HCT116 (cell line): ENCODE measurements at regions not wholly inside any gene's neighbourhood (a gene's known extent, or its start where the extent isn't known, plus 50 kb on each side); places are given as distances from the start of the nearest gene placed in this dataset.

Source experiments
- ATAC-seq: fragments of 200-7000 bp; cut with Tn5 transposase; 2 replicates; pipeline ENCODE4 v1.9.1; 2020; ENCODE audit warnings: mild to moderate bottlenecking, moderate library complexity
- BruUV-seq: library from RNA; stranded (reverse); fragments of 400-500 nt; replicated peaks from 2 replicates; lab custom pipeline; 2021; lab: Mats Ljungman, UMichigan
- CTCF ChIA-PET: fragments of 300-600 bp; sonication (Branson Sonifier 250); formaldehyde crosslinking; loops from one replicate; lab custom pipeline; 2021; ENCODE audit warnings: antibody characterized with exemption; lab: Charles Lee
- POLR2A ChIA-PET: fragments of 300-600, 350-600 bp; sonication (Branson Sonifier 250); formaldehyde crosslinking; loops from one replicate; lab custom pipeline; 2021; ENCODE audit warnings: antibody characterized with exemption; lab: Charles Lee
- RAD21 ChIA-PET, 2 experiments: fragments of 300-600 bp; sonication (Branson Sonifier 250); formaldehyde crosslinking; loops; one replicate each; lab custom pipeline; 2023; ENCODE audit warnings: low total read pairs in 2 of 2; ENCODE audit not compliant: uncharacterized antibody in 2 of 2, unreplicated experiment in 2 of 2, low non-redundant PET in 1 of 2; lab: Charles Lee
- DNase-seq: peaks from one replicate; pipeline ENCODE4 v3.0.0-alpha.2; 2010; ENCODE audit warnings: low read depth, low spot score
- H2AFZ ChIP-seq: fragments of 200-600 bp; shearing (Covaris generic), sonication (generic); 2 replicates; pipeline ENCODE4 v1.6.1; 2017; ENCODE audit warnings: low read depth, mixed run types, mixed read lengths, antibody characterized with exemption, low read length; ENCODE audit not compliant: poor library complexity, severe bottlenecking
- H3K27ac ChIP-seq: 2 replicates; pipeline ENCODE4 v1.5.1; 2012; ENCODE audit warnings: low read depth, low read length
- H3K27me3 ChIP-seq: fragments of 200-600 bp; sonication (generic); 2 replicates; pipeline ENCODE4 v1.6.1; 2016; ENCODE audit warnings: mixed run types, low read length, mixed read lengths; ENCODE audit not compliant: insufficient read depth
- H3K36me3 ChIP-seq, 2 experiments: fragments of 200-500 bp in 1 of 2; fragments of 200-600 bp in 1 of 2; sonication (Bioruptor generic) in 1 of 2; sonication (generic) in 1 of 2; 2 replicates each; pipeline versions ENCODE4 v1.5.1 to v1.6.1; 2014 to 2016; ENCODE audit warnings: low read length in 2 of 2, inconsistent platforms in 1 of 2, mixed read lengths in 1 of 2, mixed run types in 1 of 2; ENCODE audit not compliant: insufficient read depth in 2 of 2, control insufficient read depth in 1 of 2
- H3K4me1 ChIP-seq, 2 experiments: fragments of 200-600 bp in 1 of 2; sonication (generic) in 1 of 2; 2 replicates each; pipeline versions ENCODE4 v1.5.1 to v1.6.1; 2012 to 2017; ENCODE audit warnings: low read length in 2 of 2, inconsistent platforms in 1 of 2, mild to moderate bottlenecking in 1 of 2, mixed read lengths in 1 of 2, mixed run types in 1 of 2, moderate library complexity in 1 of 2; ENCODE audit not compliant: insufficient read depth in 2 of 2, control insufficient read depth in 1 of 2
- H3K4me2 ChIP-seq: fragments of 200-600 bp; sonication (generic); 2 replicates; pipeline ENCODE4 v1.6.1; 2017; ENCODE audit warnings: mixed run types, low read length, mixed read lengths
- H3K4me3 ChIP-seq, 2 experiments: fragments of 200-600 bp in 1 of 2; sonication (generic) in 1 of 2; replicated peaks in 1 of 2; 2 replicates each; pipeline ENCODE4 v1.5.1; 2011 to 2016; ENCODE audit warnings: low read length in 2 of 2, control low read depth in 1 of 2, low read depth in 1 of 2, mild to moderate bottlenecking in 1 of 2, mixed read lengths in 1 of 2, mixed run types in 1 of 2
- H3K79me2 ChIP-seq: fragments of 200-600 bp; sonication (generic); 2 replicates; pipeline ENCODE4 v1.6.1; 2017; ENCODE audit warnings: mild to moderate bottlenecking, mixed run types, low read length, moderate library complexity, mixed read lengths; ENCODE audit not compliant: insufficient read depth
- H3K9ac ChIP-seq: fragments of 200-600 bp; sonication (generic); 2 replicates; pipeline ENCODE4 v1.6.1; 2016; ENCODE audit warnings: low read length, mixed read lengths
- H3K9me2 ChIP-seq: fragments of 200-600 bp; sonication (generic), shearing (Covaris generic); 2 replicates; pipeline ENCODE4 v1.6.1; 2017; ENCODE audit warnings: mixed run types, mild to moderate bottlenecking, moderate library complexity; ENCODE audit not compliant: insufficient read depth
- H3K9me3 ChIP-seq, 2 experiments: fragments of 200-500 bp in 1 of 2; fragments of 200-600 bp in 1 of 2; sonication (Bioruptor generic) in 1 of 2; sonication (generic) in 1 of 2; 2 replicates each; pipeline ENCODE4 v1.6.1; 2014 to 2017; ENCODE audit warnings: low read length in 2 of 2, mixed read lengths in 2 of 2, inconsistent platforms in 1 of 2, low read depth in 1 of 2, mild to moderate bottlenecking in 1 of 2, mixed run types in 1 of 2, moderate library complexity in 1 of 2; ENCODE audit not compliant: control insufficient read depth in 1 of 2, insufficient read depth in 1 of 2
- H4K20me1 ChIP-seq: fragments of 200-600 bp; sonication (generic), shearing (Covaris generic); 2 replicates; pipeline ENCODE4 v1.6.1; 2017; ENCODE audit warnings: mixed run types, mild to moderate bottlenecking, moderate library complexity; ENCODE audit not compliant: insufficient read depth
- ATF3 ChIP-seq: IDR thresholded peaks from 2 replicates; pipeline ENCODE4 v1.6.1; 2012
- CBX3 ChIP-seq: IDR thresholded peaks from 2 replicates; pipeline ENCODE4 v1.6.1; 2012; ENCODE audit warnings: low read depth
- ELF1 ChIP-seq: IDR thresholded peaks from 2 replicates; pipeline ENCODE4 v1.6.1; 2012; ENCODE audit warnings: low read depth, borderline replicate concordance
- EZH2phosphoT487 ChIP-seq: fragments of 200-600 bp; IDR thresholded peaks from 2 replicates; pipeline ENCODE4 v1.6.1; 2018; ENCODE audit warnings: antibody characterized with exemption, borderline replicate concordance
- MAX ChIP-seq: IDR thresholded peaks from 2 replicates; pipeline ENCODE4 v1.6.1; 2012
- POLR2A ChIP-seq: IDR thresholded peaks from 2 replicates; pipeline ENCODE4 v1.7.0; 2011; ENCODE audit warnings: borderline replicate concordance; ENCODE audit not compliant: insufficient read depth, insufficient read length; ENCODE audit errors: extremely low read depth
- RAD21 ChIP-seq: IDR thresholded peaks from 2 replicates; pipeline ENCODE4 v1.6.1; 2012; ENCODE audit warnings: low read depth, mild to moderate bottlenecking
- REST ChIP-seq: IDR thresholded peaks from 2 replicates; pipeline ENCODE4 v1.6.1; 2012; ENCODE audit warnings: low read depth
- SIN3A ChIP-seq: IDR thresholded peaks from 2 replicates; pipeline ENCODE4 v1.6.1; 2012; ENCODE audit warnings: low read depth
- ZNF274 ChIP-seq: fragments of 200-500 bp; sonication (Bioruptor generic); IDR thresholded peaks from 2 replicates; pipeline ENCODE4 v1.6.1; 2014; ENCODE audit warnings: mild to moderate bottlenecking, low read depth, low read length, inconsistent platforms
- intact Hi-C: fragments of 100-400 bp; cut with micrococcal nuclease; formaldehyde crosslinking; loops from 2 replicates; pipeline ENCODE4 v1.10.0; 2022

DNA sequence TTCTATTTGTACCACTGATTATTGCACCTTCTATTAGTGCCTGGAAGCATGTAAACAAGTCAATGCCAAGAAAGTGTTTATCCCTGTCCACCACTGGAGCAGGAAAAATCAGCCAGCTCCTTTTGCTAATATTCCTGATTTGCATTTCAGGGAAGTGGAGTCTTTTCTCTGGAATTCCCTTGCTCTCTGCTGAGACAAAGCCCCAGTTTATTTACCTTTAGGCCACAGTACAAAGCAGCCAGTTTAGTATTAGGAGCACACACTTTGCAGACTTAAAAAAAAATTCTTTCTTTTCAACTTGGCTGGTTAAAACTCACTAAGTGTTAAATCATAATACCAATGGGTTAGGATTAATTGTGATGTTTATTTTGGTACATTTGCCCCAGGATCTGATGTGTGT, 631.1 kb downstream of the PKHD1 start:
- BruUV-seq = no TSS peak
- CTCF ChIA-PET = no interaction called here

More for the DNA sequence above, 631.1 kb downstream of the PKHD1 start:
- intact Hi-C loops = loop anchor here (2.0 kb wide), 1 partner anchor 63 kb away; no protein-coding TSS in a partner anchor
- Histone ChIP-seq H3K9me3 (peaks cover 16 to 18% of the 10 kb centered on the region in 2 experiments; a peak in 2 of 4 replicates), H3K4me3 (no peak overlapping the region), H4K20me1 (no peaks in the 10 kb centered on the region), H3K36me3 (no peaks in the 10 kb centered on the region), H3K9me2 (no peaks in the 10 kb centered on the region), H3K27ac (no peak overlapping the region), H3K4me2 (no peak overlapping the region), H3K4me1 (no peaks in the 10 kb centered on the region), H2AFZ (no peak overlapping the region), H3K9ac (no peak overlapping the region), H3K27me3 (no peaks in the 10 kb centered on the region), H3K79me2 (no peaks in the 10 kb centered on the region)
- RAD21 ChIA-PET = no interaction called here
- ATAC-seq (no peak), DNase-seq (no peak)
- POLR2A ChIA-PET = no interaction called here
- no peak for TF ChIP-seq ZNF274
- no peak for TF ChIP-seq POLR2A
- no peak for TF ChIP-seq REST
- no peak for TF ChIP-seq CBX3
- no peak for TF ChIP-seq SIN3A
- TF ChIP-seq ELF1 = no peak
- no peak for TF ChIP-seq RAD21
- no peak for TF ChIP-seq EZH2phosphoT487
- TF ChIP-seq ATF3 = no peak
- no peak for TF ChIP-seq MAX
- TF ChIP-seq, all 23 proteins: peak for 0
